GM19035 (cell line): ENCODE measurements at regions not wholly inside any gene's neighbourhood (a gene's known extent, or its start where the extent isn't known, plus 50 kb on each side); places are given as distances from the start of the nearest gene placed in this dataset.
"Not testable (repeated sequence)": the region's sequence is repeated elsewhere in the genome, so short reads cannot be mapped to it uniquely, and the experiment has no call there.

Source experiments
- ATAC-seq: cut with Tn5 transposase; IDR thresholded peaks from one replicate; pipeline ENCODE4 v1.9.1; 2021; ENCODE audit not compliant: unreplicated experiment

DNA sequence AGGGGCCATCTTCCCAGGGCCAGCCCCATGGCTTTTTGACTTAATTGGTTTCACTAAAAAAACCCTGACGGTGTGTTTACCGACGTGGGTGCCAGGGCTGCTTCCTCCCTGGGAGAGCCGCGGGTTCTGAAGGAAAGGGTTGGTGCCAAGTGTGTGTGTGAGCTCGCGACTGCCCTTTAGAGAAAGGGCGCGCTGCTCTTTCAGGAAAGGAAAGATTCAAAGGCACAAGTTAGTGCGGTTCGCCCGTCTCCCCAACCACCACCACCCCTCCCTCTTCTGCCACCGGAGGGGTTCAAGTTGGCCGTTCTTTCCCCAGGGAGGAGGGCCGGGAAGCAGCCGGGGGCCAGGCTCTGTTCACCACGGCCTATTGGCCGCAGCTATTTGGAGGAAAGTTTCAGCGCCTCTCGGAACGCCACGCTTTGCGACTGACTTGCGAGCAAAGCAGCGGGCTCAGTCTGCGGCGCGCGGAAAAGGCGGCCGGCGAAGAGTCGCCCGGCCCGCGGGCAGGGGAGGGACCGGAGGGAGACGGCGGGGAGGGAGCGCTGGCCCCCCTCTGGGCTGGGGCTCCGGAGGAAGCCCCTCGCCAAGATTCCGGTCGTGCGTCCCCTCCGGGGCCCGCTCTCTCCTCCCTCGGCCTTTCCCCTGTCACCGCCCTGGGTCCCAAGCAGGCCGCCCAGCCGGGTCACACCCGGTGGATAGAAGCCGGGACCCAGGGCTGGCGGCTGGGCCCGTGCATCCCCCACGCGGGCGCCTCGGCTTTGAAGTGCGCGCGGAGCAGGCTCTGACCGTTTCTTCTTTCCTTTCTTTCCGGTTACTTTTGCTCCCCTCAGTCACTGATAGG lies 165.9 kb upstream of the PPP1R3A start:
- peak; percentile 23 for ATAC-seq

DNA sequence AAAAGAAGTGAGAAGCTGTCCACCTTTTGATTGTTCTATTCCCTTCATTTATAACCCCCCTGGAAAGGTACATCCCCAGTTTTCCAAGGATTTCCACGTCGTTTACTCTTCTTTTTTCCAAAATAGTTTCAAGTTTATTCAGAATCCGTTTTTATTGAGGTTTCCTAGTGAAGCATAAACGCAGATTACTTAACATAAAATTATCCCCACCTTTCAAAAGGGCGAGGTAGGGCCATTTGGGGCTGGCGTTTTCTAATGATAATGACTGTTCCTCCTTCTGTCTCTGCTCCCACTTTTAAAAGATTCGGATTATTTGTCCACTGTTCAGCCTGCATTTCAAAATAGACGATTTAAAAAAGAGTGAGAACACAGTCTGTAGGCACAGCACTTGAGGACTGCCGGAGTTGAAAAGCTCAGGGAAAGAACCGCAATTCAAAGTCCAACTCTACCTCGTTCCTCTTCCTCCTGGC lies 165.2 kb upstream of the PPP1R3A start:
- no peak for ATAC-seq

DNA sequence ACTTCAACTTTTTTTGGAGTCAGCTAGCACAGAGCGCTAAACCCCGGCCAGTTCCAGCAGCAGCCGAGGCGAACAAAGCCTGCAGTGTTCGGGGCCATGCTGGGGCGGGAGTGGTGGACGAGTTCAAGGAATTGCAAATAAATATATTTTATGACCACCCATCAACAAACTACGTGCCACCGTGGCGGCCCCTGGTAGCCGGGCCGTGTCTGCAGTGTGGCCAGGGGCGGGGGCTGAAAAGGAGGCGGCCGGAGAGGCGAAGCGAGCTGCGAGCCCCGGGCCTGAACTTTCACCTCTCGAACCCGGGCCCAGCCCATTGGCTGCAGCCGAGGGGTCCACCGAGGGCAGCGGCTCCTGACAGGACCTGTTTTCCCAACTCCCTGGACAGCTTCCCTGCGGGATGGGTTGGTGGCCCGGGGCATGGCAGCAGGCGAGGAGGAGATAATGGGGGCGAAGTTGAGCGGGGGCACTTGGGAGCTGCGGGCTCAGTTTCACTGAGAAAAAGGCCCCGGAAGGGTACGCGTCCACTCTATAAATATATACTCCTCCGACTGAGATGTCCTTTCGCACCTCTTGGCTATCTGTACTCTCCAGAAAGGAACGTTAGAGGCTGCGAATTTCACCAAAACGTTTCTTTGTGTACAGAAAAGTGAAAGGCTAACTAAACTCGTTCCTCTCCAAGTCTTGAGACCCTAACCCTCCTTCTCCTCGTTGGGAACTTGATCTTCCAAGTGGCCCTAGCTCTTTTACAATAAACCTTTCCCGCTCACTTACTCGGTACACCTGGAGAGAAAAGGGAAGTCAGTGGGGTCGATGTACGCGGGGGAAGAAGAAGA lies 164.6 kb upstream of the PPP1R3A start:
- ATAC-seq, result no peak

GRCh38 chr7:114082642-114083165 lies 163.9 kb upstream of the PPP1R3A start:
- no peak for ATAC-seq

- no peak for ATAC-seq
Observed at GRCh38 chr7:114081606-114082425, 163.0 kb upstream of the PPP1R3A start.

DNA sequence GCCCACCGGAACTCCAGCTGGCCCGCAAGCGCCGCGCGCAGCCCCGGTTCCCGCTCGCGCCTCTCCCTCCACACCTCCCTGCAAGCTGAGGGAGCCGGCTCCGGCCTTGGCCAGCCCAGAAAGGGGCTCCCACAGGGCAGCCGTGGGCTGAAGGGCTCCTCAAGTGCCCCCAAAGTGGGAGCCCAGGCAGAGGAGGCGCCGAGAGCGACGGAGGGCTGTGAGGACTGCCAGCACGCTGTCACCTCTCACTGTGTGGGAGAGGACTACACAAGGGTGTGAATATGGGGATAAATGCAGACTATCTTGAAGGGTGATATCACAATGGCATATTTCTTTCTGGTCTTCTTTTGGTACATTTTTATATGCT lies 158.3 kb upstream of the PPP1R3A start:
- ATAC-seq, result not testable (repeated sequence)

DNA sequence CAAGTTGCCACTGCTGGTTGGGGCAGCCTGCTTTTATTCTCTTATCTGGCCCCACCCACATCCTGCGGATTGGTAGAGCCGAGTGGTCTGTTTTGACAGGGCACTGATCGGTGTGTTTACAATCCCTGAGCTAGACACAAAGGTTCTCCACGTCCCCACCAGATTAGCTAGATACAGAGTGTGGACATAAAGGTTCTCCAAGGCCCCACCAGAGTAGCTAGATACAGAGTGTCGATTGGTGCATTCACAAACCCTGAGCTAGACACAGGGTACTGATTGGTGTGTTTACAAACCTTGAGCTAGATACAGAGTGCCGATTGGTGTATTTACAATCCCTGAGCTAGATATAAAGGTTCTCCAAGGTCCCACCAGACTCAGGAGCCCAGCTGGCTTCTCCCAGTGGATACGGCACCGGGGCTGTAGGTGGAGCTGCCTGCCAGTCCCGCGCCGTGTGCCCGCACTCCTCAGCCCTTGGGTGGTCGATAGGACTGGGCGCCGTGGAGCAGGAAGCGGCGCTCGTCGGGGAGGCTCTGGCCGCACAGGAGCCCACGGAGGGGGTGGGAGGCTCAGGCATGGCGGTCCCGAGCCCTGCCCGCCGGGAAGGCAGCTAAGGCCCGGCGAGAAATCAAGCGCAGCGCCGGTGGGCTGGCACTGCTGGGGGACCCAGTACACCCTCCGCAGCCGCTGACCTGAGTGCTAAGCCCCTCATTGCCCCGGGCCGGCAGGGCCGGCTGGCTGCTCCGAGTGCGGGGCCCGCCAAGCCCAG lies 157.8 kb upstream of the PPP1R3A start:
- ATAC-seq, result not testable (repeated sequence)

- ATAC-seq, result no peak
Observed at GRCh38 chr7:114073701-114074100, 154.9 kb upstream of the PPP1R3A start.

- ATAC-seq, result no peak
Observed at GRCh38 chr7:114070246-114070645, 151.4 kb upstream of the PPP1R3A start.

- no peak for ATAC-seq
Observed at GRCh38 chr7:114062810-114063209, 144.0 kb upstream of the PPP1R3A start.

DNA sequence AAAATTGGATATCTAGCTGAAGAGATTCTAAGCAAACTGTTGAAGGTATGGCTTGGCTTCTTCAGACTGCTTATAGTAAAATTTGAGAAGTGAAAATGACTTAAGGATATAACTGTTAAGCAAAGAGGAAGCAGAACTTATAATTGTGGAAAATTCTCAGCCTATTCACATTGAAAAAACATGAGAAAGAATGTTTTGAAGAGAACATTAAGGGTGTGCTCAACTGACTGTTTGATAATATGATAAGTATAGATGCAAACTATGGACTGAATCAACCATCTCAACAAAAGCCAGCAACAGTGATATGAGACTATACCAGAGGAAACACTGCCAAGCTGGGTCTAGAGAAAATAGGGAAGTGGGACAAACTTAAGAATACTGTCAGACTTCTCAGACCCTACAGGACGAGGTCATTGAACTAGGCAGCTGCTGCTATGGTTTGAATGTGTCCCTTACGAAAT lies 133.1 kb upstream of the PPP1R3A start:
- ATAC-seq, result peak; percentile 51

- no peak for ATAC-seq
Observed at GRCh38 chr7:114050571-114050970, 131.8 kb upstream of the PPP1R3A start.

GRCh38 chr7:114048386-114049235 lies 129.8 kb upstream of the PPP1R3A start:
- ATAC-seq, result no peak

GRCh38 chr7:114047889-114048288 lies 129.1 kb upstream of the PPP1R3A start:
- ATAC-seq, result no peak

DNA sequence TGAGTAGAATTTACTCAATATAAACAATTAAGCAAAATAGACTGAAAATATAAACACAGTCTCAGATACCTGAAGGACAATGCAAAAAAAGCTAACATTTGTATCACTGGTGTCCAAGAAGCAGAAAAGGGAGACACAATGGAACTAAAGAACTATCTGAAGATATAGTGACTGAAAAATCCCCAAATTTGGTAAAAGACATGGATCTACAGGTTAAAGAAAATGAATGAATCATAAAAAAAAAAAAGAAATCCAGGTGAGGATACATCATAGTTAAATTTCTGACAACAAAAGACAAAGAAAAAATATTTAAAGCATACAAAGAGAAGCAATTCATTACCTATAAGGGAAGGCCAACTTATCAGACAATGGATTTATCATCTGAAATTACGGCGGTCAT lies 114.7 kb upstream of the PPP1R3A start:
- ATAC-seq, result no peak

DNA sequence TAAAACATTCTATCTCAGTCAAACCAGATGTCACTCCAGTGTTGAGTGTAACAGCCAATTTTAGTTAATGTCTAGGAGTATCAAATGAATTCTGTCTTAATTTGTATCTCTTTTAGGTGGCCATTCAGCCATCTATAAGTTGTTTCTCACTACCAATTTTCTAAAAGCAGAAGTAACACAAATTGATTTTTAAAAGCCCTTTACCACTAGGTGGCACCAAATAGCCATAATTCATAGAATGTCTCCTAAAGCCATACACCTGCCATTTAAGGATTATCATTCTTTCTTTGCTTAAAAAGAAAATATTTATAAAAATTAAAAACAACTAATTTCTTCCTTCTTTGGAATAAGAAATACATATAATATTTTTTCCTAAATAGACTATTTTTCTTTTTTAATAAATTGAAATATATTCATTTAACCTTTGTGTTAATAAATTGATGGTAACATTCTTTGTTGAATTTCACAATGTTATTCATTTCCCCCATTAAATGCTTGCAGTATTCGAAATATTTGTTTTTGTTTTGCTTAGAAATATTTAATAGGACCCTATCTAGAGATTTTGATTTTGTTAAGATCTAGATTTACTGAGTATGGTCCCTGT lies 107.8 kb upstream of the PPP1R3A start:
- ATAC-seq, result peak; percentile 75

- ATAC-seq, result no peak
Observed at GRCh38 chr7:114021135-114021534, 102.3 kb upstream of the PPP1R3A start.

- no peak for ATAC-seq
Observed at GRCh38 chr7:114008696-114009095, 89.9 kb upstream of the PPP1R3A start.

GRCh38 chr7:114007386-114007785 lies 88.6 kb upstream of the PPP1R3A start:
- ATAC-seq, result no peak
